Suprapubic skin (tissue), 3 donors: ENCODE measurements at regions not wholly inside any gene's neighbourhood (a gene's known extent, or its start where the extent isn't known, plus 50 kb on each side); places are given as distances from the start of the nearest gene placed in this dataset.

Experiments used
- EP300 ChIP-seq: sonication (generic); formaldehyde crosslinking; IDR thresholded peaks from one replicate; pipeline ENCODE4 v1.6.1; 2017; ENCODE audit warnings: antibody characterized with exemption
- TF ChIP-seq, protein P1 (sequence below), 2 donors: fragments of 200-600 bp in 1 of 2; fragments of 450-650 bp in 1 of 2; sonication (generic) in 1 of 2; IDR thresholded peaks; one replicate each; pipeline ENCODE4 v1.5.1; 2016 to 2019; ENCODE audit warnings: antibody characterized with exemption in 2 of 2, mild to moderate bottlenecking in 1 of 2, moderate library complexity in 1 of 2

GRCh38 chr1:96541491-96541890, 180.1 kb upstream of the PTBP2 start:
- TF ChIP-seq, protein P1, sequence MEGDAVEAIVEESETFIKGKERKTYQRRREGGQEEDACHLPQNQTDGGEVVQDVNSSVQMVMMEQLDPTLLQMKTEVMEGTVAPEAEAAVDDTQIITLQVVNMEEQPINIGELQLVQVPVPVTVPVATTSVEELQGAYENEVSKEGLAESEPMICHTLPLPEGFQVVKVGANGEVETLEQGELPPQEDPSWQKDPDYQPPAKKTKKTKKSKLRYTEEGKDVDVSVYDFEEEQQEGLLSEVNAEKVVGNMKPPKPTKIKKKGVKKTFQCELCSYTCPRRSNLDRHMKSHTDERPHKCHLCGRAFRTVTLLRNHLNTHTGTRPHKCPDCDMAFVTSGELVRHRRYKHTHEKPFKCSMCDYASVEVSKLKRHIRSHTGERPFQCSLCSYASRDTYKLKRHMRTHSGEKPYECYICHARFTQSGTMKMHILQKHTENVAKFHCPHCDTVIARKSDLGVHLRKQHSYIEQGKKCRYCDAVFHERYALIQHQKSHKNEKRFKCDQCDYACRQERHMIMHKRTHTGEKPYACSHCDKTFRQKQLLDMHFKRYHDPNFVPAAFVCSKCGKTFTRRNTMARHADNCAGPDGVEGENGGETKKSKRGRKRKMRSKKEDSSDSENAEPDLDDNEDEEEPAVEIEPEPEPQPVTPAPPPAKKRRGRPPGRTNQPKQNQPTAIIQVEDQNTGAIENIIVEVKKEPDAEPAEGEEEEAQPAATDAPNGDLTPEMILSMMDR (IDR thresholded peaks at IDR 0.05) = no peak
- no peak for TF ChIP-seq EP300
